Liver (tissue), 8 donors: ENCODE measurements at regions not wholly inside any gene's neighbourhood (a gene's known extent, or its start where the extent isn't known, plus 50 kb on each side); places are given as distances from the start of the nearest gene placed in this dataset.

Experiments used
- DNase-seq: peaks from one replicate; pipeline ENCODE4 v3.0.0-alpha.2; 2017; ENCODE audit warnings: low spot score
- H3K27ac ChIP-seq, 2 donors: one replicate each; pipeline ENCODE4 v1.7.0; 2013; ENCODE audit warnings: inconsistent platforms in 2 of 2, low read length in 2 of 2, control low read depth in 1 of 2, low read depth in 1 of 2, mild to moderate bottlenecking in 1 of 2
- H3K27me3 ChIP-seq, 4 donors: one replicate each; pipeline versions ENCODE4 v1.6.1 to v1.7.0; 2013; ENCODE audit warnings: low read length in 3 of 4, inconsistent platforms in 1 of 4, mild to moderate bottlenecking in 1 of 4, moderate library complexity in 1 of 4; ENCODE audit not compliant: control insufficient read depth in 4 of 4, insufficient read depth in 4 of 4
- H3K36me3 ChIP-seq, 4 donors: one replicate each; pipeline versions ENCODE4 v1.6.1 to v1.7.0; 2013; ENCODE audit warnings: low read length in 3 of 4, mild to moderate bottlenecking in 3 of 4, low read depth in 1 of 4, moderate library complexity in 1 of 4; ENCODE audit not compliant: control insufficient read depth in 4 of 4, insufficient read depth in 3 of 4
- H3K4me1 ChIP-seq, 4 donors: one replicate each; pipeline versions ENCODE4 v1.6.1 to v1.7.0; 2013; ENCODE audit warnings: low read length in 3 of 4, mild to moderate bottlenecking in 3 of 4, moderate library complexity in 1 of 4; ENCODE audit not compliant: control insufficient read depth in 4 of 4, insufficient read depth in 4 of 4
- H3K4me3 ChIP-seq, 3 donors: one replicate each; pipeline versions ENCODE4 v1.6.1 to v1.7.0; 2013; ENCODE audit warnings: low read length in 3 of 3, control low read depth in 1 of 3, low read depth in 1 of 3, mild to moderate bottlenecking in 1 of 3
- H3K9ac ChIP-seq, 2 donors: one replicate each; pipeline ENCODE4 v1.7.0; 2013; ENCODE audit warnings: low read length in 2 of 2, mild to moderate bottlenecking in 2 of 2, moderate library complexity in 2 of 2, control low read depth in 1 of 2, low read depth in 1 of 2
- H3K9me3 ChIP-seq, 4 donors: one replicate each; pipeline versions ENCODE4 v1.6.1 to v1.7.0; 2013; ENCODE audit warnings: low read length in 3 of 4; ENCODE audit not compliant: control insufficient read depth in 4 of 4
- EGR1 ChIP-seq, 2 donors: IDR thresholded peaks; 2 replicates each; pipeline ENCODE4 v1.6.1; 2016 to 2018; ENCODE audit warnings: antibody characterized with exemption in 2 of 2, low read depth in 2 of 2
- FOXA1 ChIP-seq: IDR thresholded peaks from 2 replicates; pipeline ENCODE4 v1.6.1; 2016; ENCODE audit warnings: antibody characterized with exemption
- FOXA2 ChIP-seq: IDR thresholded peaks from 2 replicates; pipeline ENCODE4 v1.6.1; 2016; ENCODE audit warnings: antibody characterized with exemption
- GABPA ChIP-seq, 2 donors: IDR thresholded peaks in 1 of 2; conservative IDR thresholded peaks in 1 of 2; 2 replicates each; pipeline ENCODE4 v1.6.1; 2016; ENCODE audit warnings: antibody characterized with exemption in 2 of 2, mild to moderate bottlenecking in 1 of 2, moderate library complexity in 1 of 2
- HNF4A ChIP-seq, 2 donors: conservative IDR thresholded peaks; 2 replicates each; pipeline ENCODE4 v1.6.1; 2016; ENCODE audit warnings: antibody characterized with exemption in 2 of 2, mild to moderate bottlenecking in 2 of 2
- HNF4G ChIP-seq: IDR thresholded peaks from 2 replicates; pipeline ENCODE4 v1.6.1; 2016; ENCODE audit warnings: antibody characterized with exemption
- JUND ChIP-seq, 2 donors: IDR thresholded peaks; 2 replicates each; pipeline ENCODE4 v1.6.1; 2016; ENCODE audit warnings: antibody characterized with exemption in 2 of 2
- NR2F2 ChIP-seq: IDR thresholded peaks from 2 replicates; pipeline ENCODE4 v1.6.1; 2016; ENCODE audit warnings: antibody characterized with exemption
- RAD21 ChIP-seq, 2 donors: IDR thresholded peaks; 2 replicates each; pipeline ENCODE4 v1.6.1; 2016; ENCODE audit warnings: antibody characterized with exemption in 2 of 2, mild to moderate bottlenecking in 2 of 2
- RXRA ChIP-seq, 2 donors: IDR thresholded peaks; 2 replicates each; pipeline ENCODE4 v1.6.1; 2017 to 2018; ENCODE audit warnings: antibody characterized with exemption in 2 of 2, mild to moderate bottlenecking in 1 of 2
- SP1 ChIP-seq: IDR thresholded peaks from 2 replicates; pipeline ENCODE4 v1.6.1; 2018; ENCODE audit warnings: antibody characterized with exemption, mild to moderate bottlenecking
- TAF1 ChIP-seq: conservative IDR thresholded peaks from 2 replicates; pipeline ENCODE4 v1.6.1; 2016; ENCODE audit warnings: antibody characterized with exemption, mild to moderate bottlenecking
- YY1 ChIP-seq: IDR thresholded peaks from 2 replicates; pipeline ENCODE4 v1.6.1; 2016; ENCODE audit warnings: antibody characterized with exemption, mild to moderate bottlenecking
- WGBS: extraction: QIAGEN DNeasy Blood & Tissue Kit; methylation state at CpG from one replicate; pipeline ENCODE4 v1.1.7; 2013; 5-methylcytosine and 5-hydroxymethylcytosine counted together
- TF ChIP-seq, protein P1 (sequence below): IDR thresholded peaks from 2 replicates; pipeline ENCODE4 v1.6.1; 2016; ENCODE audit warnings: antibody characterized with exemption
- TF ChIP-seq, protein P2 (sequence below): IDR thresholded peaks from 2 replicates; pipeline ENCODE4 v1.6.1; 2016; ENCODE audit warnings: antibody characterized with exemption, mild to moderate bottlenecking
- TF ChIP-seq, protein P3 (sequence below): IDR thresholded peaks from 2 replicates; pipeline ENCODE4 v1.6.1; 2016; ENCODE audit warnings: antibody characterized with exemption
- TF ChIP-seq, protein P4 (sequence below): IDR thresholded peaks from 2 replicates; pipeline ENCODE4 v1.6.1; 2016; ENCODE audit warnings: antibody characterized with exemption
- TF ChIP-seq, protein P5 (sequence below): fragments of 150-350 bp; IDR thresholded peaks from 2 replicates; pipeline ENCODE4 v1.5.1; 2017; ENCODE audit warnings: improper control_type of control experiment, low read depth, low read length; ENCODE audit not compliant: missing input control
- donor health status: healthy.
- donor health status: healthy.
- donor health status: healthy.
- donor health status: healthy.
- donor health status: healthy.

DNA sequence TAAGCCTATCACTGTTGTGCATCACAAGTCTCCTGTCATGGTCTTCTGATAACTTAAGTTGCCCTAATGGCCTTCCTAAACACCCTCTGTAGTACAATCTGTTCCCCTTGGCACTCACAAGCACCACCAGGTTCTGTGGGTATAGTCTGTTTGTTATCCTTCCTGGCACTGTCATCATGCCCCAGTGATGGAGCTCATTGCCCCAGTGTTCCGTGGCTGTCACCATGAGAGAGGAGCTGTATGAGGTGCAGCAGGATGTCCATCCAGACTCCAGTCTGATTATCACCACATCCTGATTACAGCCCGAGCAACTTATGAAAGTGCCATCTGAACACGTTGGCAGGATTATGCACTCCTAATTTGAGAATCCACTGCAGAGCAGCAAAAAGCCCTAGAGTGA is 380.1 kb downstream of the FRK start:
- no peak overlapping the region for H3K9ac ChIP-seq
- H3K27me3 ChIP-seq: no peaks in the 10 kb centered on the region
- TF ChIP-seq RAD21 (IDR thresholded peaks at IDR 0.05): no peak
- no peak for TF ChIP-seq JUND (IDR thresholded peaks at IDR 0.05)
- no peak for TF ChIP-seq EGR1 (IDR thresholded peaks at IDR 0.05; ENCODE audit: low read depth in 2 of 2)
- no peak for TF ChIP-seq FOXA2
- no peak for TF ChIP-seq GABPA (IDR thresholded peaks at IDR 0.05 in 1 of 2, conservative IDR thresholded peaks at IDR 0.05 in 1 of 2)
- TF ChIP-seq, protein P1, sequence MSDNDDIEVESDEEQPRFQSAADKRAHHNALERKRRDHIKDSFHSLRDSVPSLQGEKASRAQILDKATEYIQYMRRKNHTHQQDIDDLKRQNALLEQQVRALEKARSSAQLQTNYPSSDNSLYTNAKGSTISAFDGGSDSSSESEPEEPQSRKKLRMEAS: no peak
- TF ChIP-seq YY1: no peak
- no peak for TF ChIP-seq HNF4A (conservative IDR thresholded peaks at IDR 0.05)
- no peak for TF ChIP-seq SP1
- TF ChIP-seq, protein P2, sequence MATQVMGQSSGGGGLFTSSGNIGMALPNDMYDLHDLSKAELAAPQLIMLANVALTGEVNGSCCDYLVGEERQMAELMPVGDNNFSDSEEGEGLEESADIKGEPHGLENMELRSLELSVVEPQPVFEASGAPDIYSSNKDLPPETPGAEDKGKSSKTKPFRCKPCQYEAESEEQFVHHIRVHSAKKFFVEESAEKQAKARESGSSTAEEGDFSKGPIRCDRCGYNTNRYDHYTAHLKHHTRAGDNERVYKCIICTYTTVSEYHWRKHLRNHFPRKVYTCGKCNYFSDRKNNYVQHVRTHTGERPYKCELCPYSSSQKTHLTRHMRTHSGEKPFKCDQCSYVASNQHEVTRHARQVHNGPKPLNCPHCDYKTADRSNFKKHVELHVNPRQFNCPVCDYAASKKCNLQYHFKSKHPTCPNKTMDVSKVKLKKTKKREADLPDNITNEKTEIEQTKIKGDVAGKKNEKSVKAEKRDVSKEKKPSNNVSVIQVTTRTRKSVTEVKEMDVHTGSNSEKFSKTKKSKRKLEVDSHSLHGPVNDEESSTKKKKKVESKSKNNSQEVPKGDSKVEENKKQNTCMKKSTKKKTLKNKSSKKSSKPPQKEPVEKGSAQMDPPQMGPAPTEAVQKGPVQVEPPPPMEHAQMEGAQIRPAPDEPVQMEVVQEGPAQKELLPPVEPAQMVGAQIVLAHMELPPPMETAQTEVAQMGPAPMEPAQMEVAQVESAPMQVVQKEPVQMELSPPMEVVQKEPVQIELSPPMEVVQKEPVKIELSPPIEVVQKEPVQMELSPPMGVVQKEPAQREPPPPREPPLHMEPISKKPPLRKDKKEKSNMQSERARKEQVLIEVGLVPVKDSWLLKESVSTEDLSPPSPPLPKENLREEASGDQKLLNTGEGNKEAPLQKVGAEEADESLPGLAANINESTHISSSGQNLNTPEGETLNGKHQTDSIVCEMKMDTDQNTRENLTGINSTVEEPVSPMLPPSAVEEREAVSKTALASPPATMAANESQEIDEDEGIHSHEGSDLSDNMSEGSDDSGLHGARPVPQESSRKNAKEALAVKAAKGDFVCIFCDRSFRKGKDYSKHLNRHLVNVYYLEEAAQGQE: no peak
- no peak for TF ChIP-seq HNF4G
- TF ChIP-seq FOXA1: no peak
- TF ChIP-seq, protein P3, sequence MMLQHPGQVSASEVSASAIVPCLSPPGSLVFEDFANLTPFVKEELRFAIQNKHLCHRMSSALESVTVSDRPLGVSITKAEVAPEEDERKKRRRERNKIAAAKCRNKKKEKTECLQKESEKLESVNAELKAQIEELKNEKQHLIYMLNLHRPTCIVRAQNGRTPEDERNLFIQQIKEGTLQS: no peak
- TF ChIP-seq, protein P4, sequence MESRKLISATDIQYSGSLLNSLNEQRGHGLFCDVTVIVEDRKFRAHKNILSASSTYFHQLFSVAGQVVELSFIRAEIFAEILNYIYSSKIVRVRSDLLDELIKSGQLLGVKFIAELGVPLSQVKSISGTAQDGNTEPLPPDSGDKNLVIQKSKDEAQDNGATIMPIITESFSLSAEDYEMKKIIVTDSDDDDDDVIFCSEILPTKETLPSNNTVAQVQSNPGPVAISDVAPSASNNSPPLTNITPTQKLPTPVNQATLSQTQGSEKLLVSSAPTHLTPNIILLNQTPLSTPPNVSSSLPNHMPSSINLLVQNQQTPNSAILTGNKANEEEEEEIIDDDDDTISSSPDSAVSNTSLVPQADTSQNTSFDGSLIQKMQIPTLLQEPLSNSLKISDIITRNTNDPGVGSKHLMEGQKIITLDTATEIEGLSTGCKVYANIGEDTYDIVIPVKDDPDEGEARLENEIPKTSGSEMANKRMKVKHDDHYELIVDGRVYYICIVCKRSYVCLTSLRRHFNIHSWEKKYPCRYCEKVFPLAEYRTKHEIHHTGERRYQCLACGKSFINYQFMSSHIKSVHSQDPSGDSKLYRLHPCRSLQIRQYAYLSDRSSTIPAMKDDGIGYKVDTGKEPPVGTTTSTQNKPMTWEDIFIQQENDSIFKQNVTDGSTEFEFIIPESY: no peak
- no peak for TF ChIP-seq RXRA (IDR thresholded peaks at IDR 0.05)
- TF ChIP-seq TAF1: no peak
- peaks cover 2 to 13% (median 11%) of the 10 kb centered on the region in 4 donors for H3K4me1 ChIP-seq
- no peaks in the 10 kb centered on the region for H3K9me3 ChIP-seq
- no peak overlapping the region for H3K4me3 ChIP-seq
- no peak overlapping the region for H3K27ac ChIP-seq
- no peak for DNase-seq
- no peaks in the 10 kb centered on the region for H3K36me3 ChIP-seq
- WGBS: 80% methylated on average over 3 of the region's 3 CpGs

DNA sequence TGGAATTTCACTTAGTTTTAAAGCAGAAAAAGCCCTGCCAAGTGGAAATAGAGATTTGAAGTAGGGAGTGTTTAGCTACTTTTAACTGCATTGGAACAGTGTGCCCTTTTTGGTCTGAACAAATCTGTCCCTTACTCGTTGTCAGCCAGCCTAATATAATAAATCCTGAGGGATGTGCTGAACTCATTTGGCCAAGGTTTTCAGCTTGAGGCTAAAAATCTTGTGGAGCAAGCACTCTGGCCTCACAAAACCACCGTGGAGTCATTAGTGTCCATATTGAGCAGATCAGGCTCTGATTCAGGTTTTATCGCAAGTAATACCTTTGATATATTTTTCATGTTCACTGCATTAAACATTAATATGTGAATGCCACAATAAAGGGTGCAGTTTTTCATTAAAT is 383.5 kb downstream of the FRK start:
- no peaks in the 10 kb centered on the region for H3K27me3 ChIP-seq
- H3K4me3 ChIP-seq: no peak overlapping the region
- H3K9me3 ChIP-seq: no peaks in the 10 kb centered on the region
- DNase-seq: no peak
- H3K4me1 ChIP-seq: peaks cover 0 to 10% (median 5%) of the 10 kb centered on the region in 4 donors
- no peak overlapping the region for H3K27ac ChIP-seq
- WGBS: 75% methylated on average over 3 of the region's 3 CpGs
- H3K9ac ChIP-seq: no peak overlapping the region
- no peaks in the 10 kb centered on the region for H3K36me3 ChIP-seq
- TF ChIP-seq, protein P2: no peak
- TF ChIP-seq, protein P5, sequence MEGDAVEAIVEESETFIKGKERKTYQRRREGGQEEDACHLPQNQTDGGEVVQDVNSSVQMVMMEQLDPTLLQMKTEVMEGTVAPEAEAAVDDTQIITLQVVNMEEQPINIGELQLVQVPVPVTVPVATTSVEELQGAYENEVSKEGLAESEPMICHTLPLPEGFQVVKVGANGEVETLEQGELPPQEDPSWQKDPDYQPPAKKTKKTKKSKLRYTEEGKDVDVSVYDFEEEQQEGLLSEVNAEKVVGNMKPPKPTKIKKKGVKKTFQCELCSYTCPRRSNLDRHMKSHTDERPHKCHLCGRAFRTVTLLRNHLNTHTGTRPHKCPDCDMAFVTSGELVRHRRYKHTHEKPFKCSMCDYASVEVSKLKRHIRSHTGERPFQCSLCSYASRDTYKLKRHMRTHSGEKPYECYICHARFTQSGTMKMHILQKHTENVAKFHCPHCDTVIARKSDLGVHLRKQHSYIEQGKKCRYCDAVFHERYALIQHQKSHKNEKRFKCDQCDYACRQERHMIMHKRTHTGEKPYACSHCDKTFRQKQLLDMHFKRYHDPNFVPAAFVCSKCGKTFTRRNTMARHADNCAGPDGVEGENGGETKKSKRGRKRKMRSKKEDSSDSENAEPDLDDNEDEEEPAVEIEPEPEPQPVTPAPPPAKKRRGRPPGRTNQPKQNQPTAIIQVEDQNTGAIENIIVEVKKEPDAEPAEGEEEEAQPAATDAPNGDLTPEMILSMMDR: no peak
- no peak for TF ChIP-seq FOXA1
- TF ChIP-seq YY1: no peak
- TF ChIP-seq, protein P3: no peak
- no peak for TF ChIP-seq GABPA (IDR thresholded peaks at IDR 0.05 in 1 of 2, conservative IDR thresholded peaks at IDR 0.05 in 1 of 2)
- no peak for TF ChIP-seq RXRA (IDR thresholded peaks at IDR 0.05)
- no peak for TF ChIP-seq SP1
- TF ChIP-seq HNF4A (conservative IDR thresholded peaks at IDR 0.05): no peak
- no peak for TF ChIP-seq RAD21 (IDR thresholded peaks at IDR 0.05)
- TF ChIP-seq FOXA2: no peak
- TF ChIP-seq, protein P1: no peak
- TF ChIP-seq TAF1: no peak
- TF ChIP-seq EGR1 (IDR thresholded peaks at IDR 0.05; ENCODE audit: low read depth in 2 of 2): no peak
- no peak for TF ChIP-seq NR2F2
- no peak for TF ChIP-seq HNF4G
- TF ChIP-seq JUND (IDR thresholded peaks at IDR 0.05): no peak
